ENCODE measurements at regions not wholly inside any gene's neighbourhood (a gene's known extent, or its start where the extent isn't known, plus 50 kb on each side); places are given as distances from the start of the nearest gene placed in this dataset.

- TF ChIP-seq CTCF (conservative IDR thresholded peaks at IDR 0.05 in 1 of 2, IDR thresholded peaks at IDR 0.05 in 1 of 2; ENCODE audit: extremely low read depth in 1 of 2, insufficient read depth in 1 of 2, low read depth in 1 of 2, low read length in 2 of 2) (no peak), EZH2 (IDR thresholded peaks at IDR 0.05; ENCODE audit: borderline replicate concordance, low read length) (no peak)
These were observed 77.2 kb upstream of the RAI14 start for GRCh38 chr5:34578962-34579361.
